Fibroblast of villous mesenchyme (primary cell): ENCODE measurements at regions not wholly inside any gene's neighbourhood (a gene's known extent, or its start where the extent isn't known, plus 50 kb on each side); places are given as distances from the start of the nearest gene placed in this dataset.

Experiments used
- DNase-seq: peaks from one replicate; pipeline ENCODE4 v3.0.0-alpha.2; 2010; ENCODE audit warnings: low read depth
- H3K4me3 ChIP-seq: 2 replicates; pipeline ENCODE4 v1.5.1; 2011; ENCODE audit warnings: low read depth, mild to moderate bottlenecking, low read length
- CTCF ChIP-seq: IDR thresholded peaks from 2 replicates; pipeline ENCODE4 v1.5.1; 2012; ENCODE audit warnings: low read depth, mild to moderate bottlenecking, low read length; ENCODE audit not compliant: insufficient read depth

GRCh38 chrX:15985937-15986336 lies 131.3 kb upstream of the AP1S2 start:
- no peak overlapping the region for H3K4me3 ChIP-seq
- no peak for DNase-seq
- TF ChIP-seq CTCF = no peak

- no peak for TF ChIP-seq CTCF
- no peak for DNase-seq
- no peak overlapping the region for H3K4me3 ChIP-seq
Observed at GRCh38 chrX:15983034-15983433, 128.4 kb upstream of the AP1S2 start.

GRCh38 chrX:15977644-15978043 lies 123.0 kb upstream of the AP1S2 start:
- no peak for DNase-seq
- no peak overlapping the region for H3K4me3 ChIP-seq
- no peak for TF ChIP-seq CTCF

- TF ChIP-seq CTCF = no peak
Observed at GRCh38 chrX:15976396-15976795, 121.8 kb upstream of the AP1S2 start.

GRCh38 chrX:15973946-15974345 lies 119.3 kb upstream of the AP1S2 start:
- TF ChIP-seq CTCF = no peak
- DNase-seq = no peak

More at GRCh38 chrX:15976396-15976795, 121.8 kb upstream of the AP1S2 start:
- H3K4me3 ChIP-seq = no peak overlapping the region
- no peak for DNase-seq

GRCh38 chrX:15973299-15973698 lies 118.7 kb upstream of the AP1S2 start:
- H3K4me3 ChIP-seq = no peak overlapping the region
- peak; percentile 47 for TF ChIP-seq CTCF
- peak; percentile 24 for DNase-seq

More at GRCh38 chrX:15973946-15974345, 119.3 kb upstream of the AP1S2 start:
- no peak overlapping the region for H3K4me3 ChIP-seq

GRCh38 chrX:15971696-15972095 lies 117.1 kb upstream of the AP1S2 start:
- TF ChIP-seq CTCF = no peak
- DNase-seq = no peak
- no peak overlapping the region for H3K4me3 ChIP-seq
